HepG2 (cell line): ENCODE measurements at regions not wholly inside any gene's neighbourhood (a gene's known extent, or its start where the extent isn't known, plus 50 kb on each side); places are given as distances from the start of the nearest gene placed in this dataset.

Experiments
- ATF2 ChIP-seq: sonication (generic); formaldehyde crosslinking; IDR thresholded peaks from 2 replicates; pipeline ENCODE4 v1.4.0; 2020; ENCODE audit warnings: missing genetic modification reagents
- BCL6 ChIP-seq: IDR thresholded peaks from 2 replicates; pipeline ENCODE4 v1.6.1; 2016; ENCODE audit warnings: missing genetic modification reagents, missing compliant biosample characterization
- CREB3 ChIP-seq: sonication (generic); formaldehyde crosslinking; IDR thresholded peaks from 2 replicates; pipeline ENCODE4 v1.5.0; 2020; ENCODE audit warnings: missing genetic modification reagents
- ELF4 ChIP-seq: sonication (generic); formaldehyde crosslinking; IDR thresholded peaks from 2 replicates; pipeline ENCODE4 v1.5.0; 2020; ENCODE audit warnings: missing genetic modification reagents, mild to moderate bottlenecking, moderate library complexity, borderline replicate concordance
- HNRNPLL ChIP-seq: fragments of 200-400 bp; formaldehyde crosslinking; IDR thresholded peaks from 2 replicates; pipeline ENCODE4 v1.6.1; 2017; ENCODE audit warnings: mild to moderate bottlenecking, low read depth, low read length; ENCODE audit not compliant: poor library complexity, severe bottlenecking
- MAX ChIP-seq: IDR thresholded peaks from 2 replicates; pipeline ENCODE4 v1.6.1; 2012; ENCODE audit warnings: inconsistent platforms
- MED13 ChIP-seq: sonication (generic); formaldehyde crosslinking; IDR thresholded peaks from 2 replicates; pipeline ENCODE4 v1.5.0; 2020; ENCODE audit warnings: missing genetic modification reagents
- RFXANK ChIP-seq: IDR thresholded peaks from 2 replicates; pipeline ENCODE4 v1.6.1; 2016
- SIN3A ChIP-seq: IDR thresholded peaks from 2 replicates; pipeline ENCODE4 v1.6.1; 2011; ENCODE audit warnings: low read depth, mild to moderate bottlenecking, control low read depth, low read length, borderline replicate concordance
- SP2 ChIP-seq: sonication (generic); formaldehyde crosslinking; IDR thresholded peaks from 2 replicates; pipeline ENCODE4 v1.5.1; 2020; ENCODE audit warnings: mild to moderate bottlenecking, missing genetic modification reagents
- TARDBP ChIP-seq: sonication (generic); formaldehyde crosslinking; IDR thresholded peaks from 2 replicates; pipeline ENCODE4 v1.8.0; 2022; ENCODE audit warnings: mild to moderate bottlenecking, missing genetic modification reagents
- TIGD3 ChIP-seq: sonication (generic); formaldehyde crosslinking; IDR thresholded peaks from 2 replicates; pipeline ENCODE4 v1.5.1; 2020; ENCODE audit warnings: mild to moderate bottlenecking, missing genetic modification reagents, borderline replicate concordance
- ZBTB26 ChIP-seq: IDR thresholded peaks from 2 replicates; pipeline ENCODE4 v1.6.1; 2016; ENCODE audit warnings: missing compliant biosample characterization, missing genetic modification reagents, borderline replicate concordance
- ZMYM4 ChIP-seq: sonication (generic); formaldehyde crosslinking; IDR thresholded peaks from 2 replicates; pipeline ENCODE4 v1.8.1; 2023; ENCODE audit warnings: mild to moderate bottlenecking, missing genetic modification reagents
- ZNF335 ChIP-seq: sonication (generic); formaldehyde crosslinking; IDR thresholded peaks from 2 replicates; pipeline ENCODE4 v1.4.0; 2020; ENCODE audit warnings: missing genetic modification reagents
- ZNF503 ChIP-seq: sonication (generic); formaldehyde crosslinking; IDR thresholded peaks from 2 replicates; pipeline ENCODE4 v1.4.0; 2020; ENCODE audit warnings: missing genetic modification reagents
- ZNF614 ChIP-seq: IDR thresholded peaks from 2 replicates; pipeline ENCODE4 v1.6.1; 2018; ENCODE audit warnings: missing biosample characterization, missing genetic modification reagents, inconsistent platforms, borderline replicate concordance
- ZNF615 ChIP-seq: sonication (generic); formaldehyde crosslinking; IDR thresholded peaks from 2 replicates; pipeline ENCODE4 v1.5.0; 2020; ENCODE audit warnings: mild to moderate bottlenecking, missing genetic modification reagents, borderline replicate concordance
- ZNF670 ChIP-seq: sonication (generic); formaldehyde crosslinking; IDR thresholded peaks from 2 replicates; pipeline ENCODE4 v1.8.0; 2022; ENCODE audit warnings: mild to moderate bottlenecking, missing genetic modification reagents, borderline replicate concordance
- ZNF691 ChIP-seq: sonication (generic); formaldehyde crosslinking; IDR thresholded peaks from 2 replicates; pipeline ENCODE4 v1.4.0; 2020; ENCODE audit warnings: missing genetic modification reagents, low read depth, mild to moderate bottlenecking, borderline replicate concordance
- ZSCAN29 ChIP-seq: sonication (generic); formaldehyde crosslinking; conservative IDR thresholded peaks from 2 replicates; pipeline ENCODE4 v1.4.0; 2020; ENCODE audit warnings: mild to moderate bottlenecking, missing genetic modification reagents

- peak; percentile 44; the same call in 1 of the 2 replicates for TF ChIP-seq ATF2
- TF ChIP-seq ZBTB26, result peak; percentile 82
- TF ChIP-seq SIN3A, result peak; percentile 57; the same call in 1 of the 2 replicates
- TF ChIP-seq ZNF691 (CRISPR knock-in tag), result peak; percentile 40; the same call in 1 of the 2 replicates
- no peak for TF ChIP-seq CREB3 (CRISPR knock-in tag)
- TF ChIP-seq ZMYM4 (CRISPR knock-in tag), result peak; percentile 56; the same call in 1 of the 2 replicates
- TF ChIP-seq ZNF670 (CRISPR knock-in tag), result peak; percentile 55; the same call in 1 of the 2 replicates
- no peak for TF ChIP-seq SP2
- TF ChIP-seq MAX, result peak; percentile 28; the same call in 1 of the 2 replicates
- TF ChIP-seq ZNF335 (CRISPR knock-in tag), result no peak
- 0 out of 2 replicates have a peak, but pooled peaks have one; percentile 12 for TF ChIP-seq ZNF615
- no peak for TF ChIP-seq ZSCAN29
- TF ChIP-seq TIGD3 (CRISPR knock-in tag), result no peak
- peak; percentile 60; the same call in 1 of the 2 replicates for TF ChIP-seq ZNF503 (CRISPR knock-in tag)
- TF ChIP-seq HNRNPLL, result no peak
- 0 out of 2 replicates have a peak, but pooled peaks have one; percentile 34 for TF ChIP-seq ELF4
- TF ChIP-seq TARDBP, result peak; percentile 36; the same call in 1 of the 2 replicates
- TF ChIP-seq RFXANK, result no peak
- TF ChIP-seq MED13 (CRISPR knock-in tag), result peak; percentile 88; the same call in 1 of the 2 replicates
- peak; percentile 85; the same call in 1 of the 2 replicates for TF ChIP-seq ZNF614
- TF ChIP-seq BCL6 (CRISPR knock-in tag), result peak; percentile 93
These were observed 197.5 kb upstream of the ARL4C start (continued) for GRCh38 chr2:234694244-234695013.
